ENCODE measurements at regions not wholly inside any gene's neighbourhood (a gene's known extent, or its start where the extent isn't known, plus 50 kb on each side); places are given as distances from the start of the nearest gene placed in this dataset.

DNA sequence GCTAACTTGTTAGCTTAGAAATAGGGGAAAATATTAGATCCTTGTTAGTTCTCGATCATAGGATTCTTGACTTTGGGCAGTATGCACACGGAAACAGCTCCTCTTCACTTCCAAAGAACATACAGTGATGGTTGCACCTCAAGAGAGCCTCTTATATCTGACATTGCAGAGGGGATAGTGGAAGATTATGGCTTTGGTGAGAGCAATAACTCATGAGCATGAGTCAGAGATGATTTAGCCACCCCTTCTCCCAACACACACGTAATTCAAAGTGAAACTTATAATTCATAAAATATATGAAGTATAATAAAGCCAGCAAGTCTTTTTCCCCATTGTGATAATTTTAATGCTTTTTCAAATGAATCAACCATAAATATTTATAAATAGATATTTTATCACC lies 683.7 kb downstream of the POM121L12 start:
- DNase-seq = no peak

DNA sequence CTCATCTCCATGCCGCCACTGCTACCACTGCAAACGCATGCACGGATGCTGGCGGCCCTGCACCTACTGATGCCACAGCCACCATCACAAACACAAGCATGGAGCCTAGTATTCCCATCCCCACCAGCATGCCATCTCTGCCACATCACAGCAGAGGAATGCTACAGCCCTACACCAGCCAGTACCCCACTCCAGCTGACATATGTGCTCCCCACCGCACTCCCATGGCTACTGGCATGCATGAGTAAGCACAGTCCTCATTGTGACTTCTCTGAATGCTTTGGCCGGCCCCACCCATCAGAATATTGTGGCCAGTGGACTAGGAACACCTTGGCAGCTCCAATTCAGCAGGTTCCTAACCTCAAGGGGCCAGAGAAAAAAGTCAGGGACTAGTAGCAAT lies 705.5 kb downstream of the POM121L12 start:
- DNase-seq = no peak

DNA sequence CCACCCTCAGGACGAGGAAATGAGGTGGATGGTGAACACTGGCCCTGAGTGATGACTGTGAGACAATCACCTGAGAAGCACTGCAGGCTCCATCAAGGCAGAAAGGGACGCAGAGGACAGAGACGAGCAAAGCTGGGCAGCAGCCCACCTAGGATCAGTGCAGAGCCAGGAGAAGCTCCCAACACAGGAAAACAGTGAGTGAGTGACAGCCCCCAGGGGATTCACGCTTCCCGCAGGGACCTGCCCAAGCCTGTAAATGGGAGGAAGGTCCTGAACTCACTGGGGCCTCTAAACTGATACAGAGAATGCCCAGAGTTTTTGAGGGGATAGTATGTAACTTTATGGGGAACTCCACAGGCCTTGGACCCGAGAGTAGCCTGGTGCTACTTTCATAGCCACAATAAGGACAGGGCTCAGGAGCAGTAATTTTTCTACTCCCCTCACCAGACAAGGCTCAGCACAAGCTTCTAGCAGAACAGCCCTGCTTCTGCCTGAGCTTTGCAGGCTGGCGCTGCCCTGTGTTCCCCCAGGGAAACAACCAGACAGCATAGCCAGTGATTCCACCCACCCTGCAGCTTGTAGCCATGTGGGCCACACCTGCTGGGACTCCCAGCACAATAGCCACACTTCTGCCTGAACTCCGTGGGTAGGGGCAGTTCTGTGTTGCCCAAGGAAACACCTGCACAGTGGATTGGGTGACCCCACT lies 708.4 kb downstream of the POM121L12 start:
- no peak for DNase-seq

GRCh38 chr7:53744403-53744760 lies 708.9 kb downstream of the POM121L12 start:
- no peak for DNase-seq

GRCh38 chr7:53756946-53757345 lies 721.5 kb downstream of the POM121L12 start:
- DNase-seq = no peak

GRCh38 chr7:53768186-53768585 lies 732.8 kb downstream of the POM121L12 start:
- no peak for DNase-seq

DNA sequence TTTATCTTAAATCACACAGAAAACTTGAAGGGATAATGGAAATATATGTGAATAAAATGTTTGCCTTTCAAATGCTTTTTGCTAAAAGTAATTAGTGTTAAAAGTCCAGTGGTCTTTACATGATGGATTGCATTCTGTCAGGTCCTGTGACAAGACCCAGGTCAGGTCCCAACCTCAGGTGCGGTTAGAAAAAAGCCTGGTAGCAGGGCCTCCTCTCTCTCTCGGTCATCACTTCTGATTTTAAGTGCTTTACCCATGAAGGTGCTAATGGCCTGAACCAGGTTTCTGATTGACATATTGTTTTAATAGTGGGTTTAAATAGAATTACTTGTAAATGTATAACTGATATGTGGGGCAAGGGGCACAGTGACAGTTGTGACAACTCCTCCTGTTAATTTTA lies 736.3 kb downstream of the POM121L12 start:
- no peak for DNase-seq

DNA sequence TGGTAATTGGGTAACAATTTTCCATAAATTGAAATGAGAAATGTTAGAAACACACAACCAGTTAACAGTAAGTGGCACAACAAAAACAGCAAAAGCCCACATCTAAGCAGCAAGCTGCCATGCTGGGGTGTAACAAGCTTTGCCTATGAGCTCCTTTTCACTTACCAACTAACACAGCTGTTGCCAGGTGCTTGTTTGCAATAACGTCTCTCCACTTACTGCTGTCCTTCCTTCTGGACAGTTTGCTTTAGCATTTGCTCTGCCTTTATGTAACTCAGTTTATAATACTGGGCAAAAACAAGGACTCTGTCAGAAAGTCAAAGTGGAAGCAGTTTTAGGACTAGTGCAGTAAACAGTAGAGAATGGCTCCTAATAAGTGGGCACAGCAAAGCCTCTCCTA lies 740.9 kb downstream of the POM121L12 start:
- DNase-seq = no peak

DNA sequence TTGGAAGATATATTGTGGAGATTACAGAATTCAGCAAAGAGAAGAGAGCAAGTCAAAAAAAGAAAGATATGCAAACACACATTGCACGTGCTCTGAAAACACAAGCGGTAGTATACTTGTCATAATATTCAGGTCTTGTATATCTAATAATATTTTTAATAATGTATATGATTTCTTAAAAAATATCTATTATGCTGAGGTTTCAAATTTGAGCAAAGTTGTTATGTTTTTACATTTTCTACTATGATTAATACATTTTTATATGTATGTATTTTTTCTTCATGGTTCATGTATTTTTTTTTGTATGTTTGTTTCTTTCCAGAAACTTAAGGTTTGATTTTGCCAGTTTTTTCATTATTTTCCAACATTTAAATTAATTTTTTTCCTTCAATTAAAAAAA lies 752.4 kb upstream of the VSTM2A start:
- DNase-seq = no peak

GRCh38 chr7:53794816-53795215 lies 747.4 kb upstream of the VSTM2A start:
- DNase-seq = no peak

- no peak for DNase-seq
These were observed 741.4 kb upstream of the VSTM2A start for GRCh38 chr7:53800746-53801145.

DNA sequence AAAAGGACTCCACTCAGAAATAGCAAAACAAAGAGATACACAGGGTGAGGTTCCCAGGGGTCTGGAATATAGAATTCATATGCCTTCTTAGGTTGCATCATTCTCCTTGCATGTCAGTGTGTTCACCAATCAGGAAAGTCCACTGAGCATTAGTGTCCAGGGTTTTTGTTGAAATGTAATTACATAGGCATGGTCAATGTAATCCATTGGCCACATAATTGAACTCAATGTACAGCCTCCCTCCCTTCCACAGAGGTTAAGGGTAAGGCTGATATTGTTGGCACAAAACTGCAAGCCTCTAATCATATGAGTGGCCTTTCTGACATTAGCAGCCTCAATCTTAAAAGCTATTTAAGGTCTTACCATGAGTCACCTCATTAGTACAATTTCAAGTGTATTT lies 736.1 kb upstream of the VSTM2A start:
- DNase-seq = no peak

DNA sequence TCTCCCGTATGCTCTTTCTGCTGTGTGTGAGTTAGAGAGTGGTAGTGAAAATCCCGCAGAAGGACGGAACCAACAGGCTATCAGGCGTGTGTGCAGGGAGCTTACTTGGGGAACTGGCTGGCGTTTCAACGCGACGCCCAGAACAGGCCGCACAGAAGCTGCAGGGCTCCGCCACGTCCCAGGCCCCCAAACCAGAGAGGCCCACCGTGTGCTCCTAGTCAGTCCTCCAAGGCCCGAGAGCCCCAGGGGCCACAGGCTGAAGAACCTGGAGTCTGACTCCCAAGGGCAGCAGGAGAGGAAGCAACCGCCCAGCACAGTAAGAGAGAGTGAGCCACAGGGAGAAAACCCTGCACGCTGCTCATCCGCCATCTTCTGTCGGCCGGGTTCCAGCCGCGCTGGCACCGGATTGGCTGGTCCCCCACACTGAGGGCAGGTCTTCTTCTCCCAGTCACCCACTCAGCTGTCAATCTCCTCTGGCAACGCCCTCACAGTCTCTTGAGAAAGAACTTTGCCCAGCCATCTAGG lies 730.6 kb upstream of the VSTM2A start:
- DNase-seq = peak in 1 of 4 experiments; percentile 3

DNA sequence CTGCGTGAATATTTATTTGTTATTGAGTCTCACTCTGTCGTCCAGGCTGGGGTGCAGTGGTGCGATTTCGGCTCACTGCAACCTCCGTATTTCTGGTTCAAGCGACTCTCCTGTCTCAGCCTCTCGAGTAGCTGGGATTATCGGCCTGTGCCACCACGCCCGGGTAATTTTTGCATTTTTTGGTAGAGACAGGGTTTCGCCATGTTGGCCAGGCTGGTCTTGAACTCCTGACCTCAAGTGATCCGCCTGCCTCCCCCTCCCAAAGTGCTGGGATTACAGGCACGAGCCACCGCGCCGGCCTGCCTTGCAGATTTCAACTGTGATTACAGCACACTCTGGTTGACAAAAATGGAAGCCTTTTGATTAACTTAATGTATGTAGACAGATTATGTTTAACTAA lies 730.0 kb upstream of the VSTM2A start:
- DNase-seq = no peak

DNA sequence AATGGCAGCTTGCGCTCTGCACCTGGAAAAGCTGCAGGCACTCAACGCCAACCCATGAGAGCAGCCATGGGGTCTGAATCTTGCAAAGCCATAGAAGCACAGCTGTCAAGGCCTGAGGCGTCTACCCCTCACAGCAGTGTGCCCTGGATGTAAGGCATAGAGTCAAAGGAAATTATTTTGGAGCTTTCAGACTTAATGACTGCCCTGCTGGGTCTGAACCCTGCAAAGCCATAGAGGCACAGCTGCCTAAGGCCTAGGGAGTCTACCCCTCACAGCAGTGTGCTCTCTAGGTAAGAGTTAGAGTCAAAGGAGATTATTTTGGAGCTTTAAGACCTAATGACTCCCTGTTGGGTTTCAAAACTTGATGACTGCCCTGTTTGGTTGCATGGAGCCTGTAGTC lies 706.9 kb upstream of the VSTM2A start:
- no peak for DNase-seq

DNA sequence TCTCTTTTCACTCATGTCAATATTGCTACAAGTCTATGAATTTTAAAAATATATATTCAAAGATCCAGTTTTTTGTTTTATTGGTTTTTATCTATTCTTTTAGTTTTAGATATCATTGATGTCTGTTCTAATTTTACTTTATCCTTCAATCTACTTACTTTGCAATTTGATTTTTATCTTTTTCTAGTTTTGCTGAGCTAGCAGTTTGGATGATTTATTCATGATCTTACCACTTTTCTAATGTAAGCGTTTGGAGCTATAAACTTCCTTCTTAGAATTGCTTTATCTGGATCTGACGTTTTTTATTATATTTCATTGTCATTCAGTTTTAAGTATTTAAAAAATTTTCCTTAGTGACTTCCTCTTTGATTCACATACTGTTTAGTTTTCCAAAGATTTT lies 664.5 kb upstream of the VSTM2A start:
- DNase-seq = no peak

GRCh38 chr7:53900856-53901528 lies 641.2 kb upstream of the VSTM2A start:
- DNase-seq = no peak

DNA sequence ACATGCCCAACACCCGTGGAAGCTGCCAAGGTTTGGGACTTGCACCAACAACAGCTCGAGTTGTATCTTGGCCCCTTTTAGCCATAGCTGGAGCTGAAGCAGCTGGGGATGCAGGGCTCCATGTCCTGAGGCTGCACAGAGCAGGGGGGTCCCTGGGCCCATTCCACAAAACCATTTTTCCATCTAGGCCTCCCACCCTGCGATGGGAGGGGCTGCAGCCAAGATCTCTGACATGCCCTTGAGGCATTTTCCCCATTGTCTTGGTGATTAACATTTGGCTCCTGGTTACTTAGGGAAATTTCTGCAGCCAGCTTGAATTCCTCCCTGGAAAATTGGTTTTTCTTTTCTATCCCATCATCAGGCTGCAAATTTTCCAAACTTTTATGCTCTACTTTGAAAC lies 637.8 kb upstream of the VSTM2A start:
- DNase-seq = no peak

DNA sequence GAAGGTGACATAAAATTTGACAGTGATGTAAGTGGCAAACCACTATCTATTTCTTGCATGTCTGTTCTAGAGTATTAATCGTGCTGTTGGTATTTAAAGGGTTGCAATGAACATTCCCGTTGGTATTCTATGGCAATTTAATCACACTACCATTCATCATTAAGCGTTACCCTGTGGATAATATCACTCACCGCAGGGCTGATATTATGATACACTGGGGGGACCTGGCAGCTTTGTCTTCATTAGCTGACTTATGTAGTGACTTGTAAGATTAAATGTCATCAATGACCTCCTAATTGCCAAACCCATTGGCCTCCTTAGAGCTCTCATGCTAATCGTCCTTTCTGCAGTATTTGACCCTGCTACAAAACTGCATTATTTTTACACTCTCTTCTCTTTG lies 624.5 kb upstream of the VSTM2A start:
- no peak for DNase-seq

DNA sequence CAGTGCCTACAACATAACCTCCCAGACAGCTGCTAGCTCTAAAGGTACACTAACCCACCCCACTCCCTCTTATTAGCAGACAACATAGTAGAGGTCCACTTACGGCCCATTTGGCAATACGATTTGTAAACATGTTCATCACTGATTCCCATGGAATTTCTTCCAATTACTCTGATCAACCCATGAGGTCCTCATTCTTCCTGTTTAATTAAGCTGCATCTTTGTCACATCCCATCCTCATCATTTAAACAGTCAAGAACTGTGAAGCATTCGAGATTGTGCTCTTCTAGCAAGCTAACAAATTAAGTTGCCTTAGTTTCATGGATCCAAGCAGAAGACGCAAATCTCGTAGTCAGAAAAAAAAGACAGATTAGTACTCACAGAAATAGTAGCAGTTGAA lies 622.2 kb upstream of the VSTM2A start:
- no peak for DNase-seq

DNA sequence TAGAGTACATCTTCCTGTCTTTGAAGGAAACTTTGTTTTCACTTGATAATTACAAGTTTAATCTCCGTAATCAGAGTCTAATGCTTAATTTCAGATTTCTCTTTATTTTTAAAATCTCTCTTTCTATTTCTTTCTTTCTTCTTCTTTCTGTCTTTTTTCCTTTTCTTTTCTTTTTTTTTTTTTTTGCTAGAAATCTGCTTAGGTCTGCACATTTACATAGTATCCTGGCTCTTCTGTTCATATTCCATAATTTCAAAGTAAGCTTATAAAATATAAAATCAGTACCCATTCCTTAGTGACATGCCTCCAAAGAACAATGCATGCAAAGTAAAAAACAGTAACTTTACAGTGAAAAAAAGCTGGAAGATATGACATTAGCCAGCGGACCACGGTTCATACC lies 601.7 kb upstream of the VSTM2A start:
- no peak for DNase-seq

DNA sequence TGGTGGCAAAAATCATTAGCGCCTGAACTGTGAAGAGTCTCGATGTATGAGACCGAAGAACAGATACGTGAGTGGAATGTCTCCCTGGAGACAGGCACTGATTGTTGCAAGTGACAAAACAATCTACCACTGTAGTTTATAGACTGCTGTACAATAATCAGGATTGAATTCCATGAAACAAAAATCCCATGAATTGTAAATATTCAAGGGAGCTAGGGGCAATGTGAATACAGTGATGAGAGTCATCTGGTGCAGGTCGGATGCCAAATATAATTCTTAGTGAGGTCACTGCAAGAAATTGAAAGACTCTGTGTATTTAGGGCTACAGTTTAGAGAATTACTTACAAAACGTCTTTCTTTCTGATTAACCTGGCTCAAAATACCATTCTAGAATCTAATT lies 594.4 kb upstream of the VSTM2A start:
- no peak for DNase-seq

DNA sequence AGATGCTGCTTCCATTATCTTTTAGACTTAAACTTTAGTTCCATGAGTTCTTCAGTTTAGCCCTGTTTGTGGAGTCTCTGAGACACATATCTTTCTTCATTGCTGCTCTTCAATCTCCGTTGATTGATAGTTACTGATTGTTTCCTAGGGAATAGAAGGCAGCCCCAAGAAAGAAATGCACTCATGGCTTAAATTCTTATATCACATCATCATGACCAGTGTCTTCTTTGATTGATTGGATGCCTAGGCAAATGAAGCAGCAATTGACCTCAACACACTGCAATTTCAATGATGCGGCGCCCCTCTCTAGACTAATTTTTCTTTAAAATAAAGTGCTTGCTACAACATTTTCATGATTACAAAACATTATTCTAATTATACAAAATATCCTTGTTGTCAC lies 576.5 kb upstream of the VSTM2A start:
- no peak for DNase-seq

GRCh38 chr7:53983480-53983879 lies 558.7 kb upstream of the VSTM2A start:
- DNase-seq = no peak

DNA sequence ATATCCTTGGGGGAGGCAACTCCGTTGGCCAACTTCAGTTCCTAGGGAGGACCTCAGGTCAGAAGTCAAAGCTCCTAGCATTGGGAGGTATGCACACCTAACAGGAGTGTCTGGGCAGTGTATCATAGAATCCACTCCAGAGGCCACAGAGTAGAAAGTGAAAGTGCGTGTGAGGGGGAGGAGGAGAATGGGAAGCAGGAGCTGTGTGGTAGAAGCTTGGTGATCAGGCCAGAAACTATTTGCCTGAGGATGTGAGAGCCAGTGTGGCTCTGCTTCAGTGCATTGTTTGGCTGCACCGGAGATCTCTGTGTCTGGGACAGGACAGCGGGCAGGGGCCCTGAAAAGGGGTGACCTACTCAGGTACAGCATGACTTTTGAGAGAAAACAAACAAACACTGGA lies 557.4 kb upstream of the VSTM2A start:
- DNase-seq = no peak
